H9 (cell line): ENCODE measurements at regions not wholly inside any gene's neighbourhood (a gene's known extent, or its start where the extent isn't known, plus 50 kb on each side); places are given as distances from the start of the nearest gene placed in this dataset.

Experiments
- DNase-seq: peaks from one replicate; pipeline ENCODE4 v3.0.0-alpha.2; 2017
- H2AFZ ChIP-seq: one replicate; pipeline ENCODE4 v1.6.1; 2013; ENCODE audit warnings: mild to moderate bottlenecking, low read length, control low read depth, moderate library complexity
- H2AK5ac ChIP-seq: 2 replicates; pipeline ENCODE4 v1.6.1; 2013; ENCODE audit warnings: low read length, control low read depth, mixed read lengths; ENCODE audit not compliant: insufficient read length
- H2BK120ac ChIP-seq: one replicate; pipeline ENCODE4 v1.6.1; 2013; ENCODE audit warnings: low read depth, mild to moderate bottlenecking, low read length, control low read depth, inconsistent platforms; ENCODE audit not compliant: poor library complexity, severe bottlenecking
- H2BK12ac ChIP-seq: 2 replicates; pipeline ENCODE4 v1.6.1; 2013; ENCODE audit warnings: low read length, control low read depth, mixed read lengths, low read depth; ENCODE audit not compliant: insufficient read length
- H2BK15ac ChIP-seq: 2 replicates; pipeline ENCODE4 v1.6.1; 2013; ENCODE audit warnings: low read depth, low read length, control low read depth
- H2BK20ac ChIP-seq: one replicate; pipeline ENCODE4 v1.6.1; 2013; ENCODE audit warnings: low read depth, mild to moderate bottlenecking, low read length, control low read depth, inconsistent platforms; ENCODE audit not compliant: poor library complexity, severe bottlenecking
- H2BK5ac ChIP-seq: 2 replicates; pipeline ENCODE4 v1.6.1; 2013; ENCODE audit warnings: low read length, control low read depth, mixed read lengths; ENCODE audit not compliant: insufficient read length
- H3K14ac ChIP-seq: 2 replicates; pipeline ENCODE4 v1.6.1; 2013; ENCODE audit warnings: low read length, control low read depth; ENCODE audit not compliant: insufficient read depth
- H3K18ac ChIP-seq: 2 replicates; pipeline ENCODE4 v1.6.1; 2013; ENCODE audit warnings: low read depth, mild to moderate bottlenecking, mixed read lengths, low read length, control low read depth; ENCODE audit not compliant: insufficient read length
- H3K23ac ChIP-seq: 2 replicates; pipeline ENCODE4 v1.6.1; 2013; ENCODE audit warnings: low read length, control low read depth, mixed read lengths, low read depth; ENCODE audit not compliant: insufficient read length
- H3K23me2 ChIP-seq: 2 replicates; pipeline ENCODE4 v1.6.1; 2013; ENCODE audit warnings: low read depth, mild to moderate bottlenecking, mixed read lengths, low read length, control low read depth; ENCODE audit not compliant: insufficient read length, poor library complexity, severe bottlenecking
- H3K27ac ChIP-seq: 2 replicates; pipeline ENCODE4 v1.5.1; 2013; ENCODE audit warnings: low read length, control low read depth, mixed read lengths, low read depth; ENCODE audit not compliant: insufficient read length
- H3K27me3 ChIP-seq: 2 replicates; pipeline ENCODE4 v1.6.1; 2013; ENCODE audit warnings: low read length, control low read depth, inconsistent platforms; ENCODE audit not compliant: insufficient read depth
- H3K4ac ChIP-seq: 2 replicates; pipeline ENCODE4 v1.6.1; 2013; ENCODE audit warnings: low read depth, mild to moderate bottlenecking, control low read depth, inconsistent platforms, low read length, moderate library complexity
- H3K4me1 ChIP-seq: 2 replicates; pipeline ENCODE4 v1.6.1; 2013; ENCODE audit warnings: low read length, control low read depth, inconsistent platforms; ENCODE audit not compliant: insufficient read depth
- H3K4me2 ChIP-seq: 2 replicates; pipeline ENCODE4 v1.6.1; 2013; ENCODE audit warnings: low read length, control low read depth, mixed read lengths; ENCODE audit not compliant: insufficient read length, insufficient read depth
- H3K56ac ChIP-seq: 2 replicates; pipeline ENCODE4 v1.6.1; 2013; ENCODE audit warnings: low read depth, mild to moderate bottlenecking, mixed read lengths, low read length, control low read depth; ENCODE audit not compliant: insufficient read length
- H3K79me1 ChIP-seq: 2 replicates; pipeline ENCODE4 v1.6.1; 2013; ENCODE audit warnings: low read depth, mild to moderate bottlenecking, moderate library complexity, low read length, control low read depth, inconsistent platforms; ENCODE audit not compliant: insufficient read depth, poor library complexity, severe bottlenecking
- H3K79me2 ChIP-seq: 2 replicates; pipeline ENCODE4 v1.6.1; 2013; ENCODE audit warnings: low read length, control low read depth, inconsistent platforms; ENCODE audit not compliant: insufficient read depth
- H3K9ac ChIP-seq: 2 replicates; pipeline ENCODE4 v1.6.1; 2013; ENCODE audit warnings: low read length, control low read depth, mixed read lengths; ENCODE audit not compliant: insufficient read length; ENCODE audit errors: extremely low read depth
- H3K9me3 ChIP-seq: one replicate; pipeline ENCODE4 v1.6.1; 2013; ENCODE audit warnings: low read depth, low read length, inconsistent platforms; ENCODE audit not compliant: control insufficient read depth
- H3T11ph ChIP-seq: one replicate; pipeline ENCODE4 v1.6.1; 2013; ENCODE audit warnings: mild to moderate bottlenecking, low read length, control low read depth, inconsistent platforms
- H4K20me1 ChIP-seq: one replicate; pipeline ENCODE4 v1.6.1; 2013; ENCODE audit not compliant: control insufficient read depth, insufficient read length, insufficient read depth
- H4K5ac ChIP-seq: 2 replicates; pipeline ENCODE4 v1.6.1; 2013; ENCODE audit warnings: low read depth, mild to moderate bottlenecking, mixed read lengths, low read length, control low read depth; ENCODE audit not compliant: insufficient read length
- H4K8ac ChIP-seq: replicated peaks from 2 replicates; pipeline ENCODE4 v1.6.1; 2013; ENCODE audit warnings: low read length, control low read depth, mixed read lengths, low read depth; ENCODE audit not compliant: insufficient read length
- H4K91ac ChIP-seq: 2 replicates; pipeline ENCODE4 v1.6.1; 2013; ENCODE audit warnings: low read depth, mild to moderate bottlenecking, moderate library complexity, mixed read lengths, low read length, control low read depth; ENCODE audit not compliant: insufficient read length
- H3K27ac Mint-ChIP-seq, 3 experiments: 2 replicates in 2 of 3; 3 replicates in 1 of 3; pipeline ENCODE4 v1.8.0; 2020 to 2021; ENCODE audit warnings: mixed read lengths in 3 of 3, mild to moderate bottlenecking in 1 of 3, moderate library complexity in 1 of 3
- H3K27me3 Mint-ChIP-seq: 2 replicates; pipeline ENCODE4 v1.8.0; 2021; ENCODE audit warnings: low read depth, mild to moderate bottlenecking, moderate library complexity, mixed read lengths
- H3K36me3 Mint-ChIP-seq, 3 experiments: 2 replicates in 2 of 3; 3 replicates in 1 of 3; pipeline ENCODE4 v1.8.0; 2020 to 2021; ENCODE audit warnings: low read depth in 3 of 3, mixed read lengths in 3 of 3; ENCODE audit not compliant: insufficient read depth in 1 of 3
- H3K4me1 Mint-ChIP-seq, 2 experiments: 2 replicates each; pipeline ENCODE4 v1.8.0; 2020; ENCODE audit warnings: mixed read lengths in 2 of 2
- H3K4me3 Mint-ChIP-seq, 2 experiments: 2 replicates in 1 of 2; 3 replicates in 1 of 2; pipeline ENCODE4 v1.8.0; 2020 to 2021; ENCODE audit warnings: mild to moderate bottlenecking in 2 of 2, mixed read lengths in 2 of 2, moderate library complexity in 1 of 2
- H3K9me3 Mint-ChIP-seq, 2 experiments: 2 replicates in 1 of 2; 3 replicates in 1 of 2; pipeline ENCODE4 v1.8.0; 2020; ENCODE audit warnings: mild to moderate bottlenecking in 2 of 2, mixed read lengths in 2 of 2, moderate library complexity in 1 of 2
- WGBS: extraction: QIAGEN DNeasy Blood & Tissue Kit; methylation state at CpG from one replicate; pipeline ENCODE4 v1.1.7; 2013; ENCODE audit warnings: missing lambda C conversion rate, low lambda C conversion rate, mixed read lengths; ENCODE audit not compliant: insufficient read length; ENCODE audit errors: extremely low coverage; 5-methylcytosine and 5-hydroxymethylcytosine counted together
- TF ChIP-seq, protein P1 (sequence below): fragments of 200-600 bp; sonication (generic); conservative IDR thresholded peaks from 3 replicates; pipeline ENCODE4 v1.8.0; 2021; ENCODE audit warnings: antibody characterized with exemption, mild to moderate bottlenecking

DNA sequence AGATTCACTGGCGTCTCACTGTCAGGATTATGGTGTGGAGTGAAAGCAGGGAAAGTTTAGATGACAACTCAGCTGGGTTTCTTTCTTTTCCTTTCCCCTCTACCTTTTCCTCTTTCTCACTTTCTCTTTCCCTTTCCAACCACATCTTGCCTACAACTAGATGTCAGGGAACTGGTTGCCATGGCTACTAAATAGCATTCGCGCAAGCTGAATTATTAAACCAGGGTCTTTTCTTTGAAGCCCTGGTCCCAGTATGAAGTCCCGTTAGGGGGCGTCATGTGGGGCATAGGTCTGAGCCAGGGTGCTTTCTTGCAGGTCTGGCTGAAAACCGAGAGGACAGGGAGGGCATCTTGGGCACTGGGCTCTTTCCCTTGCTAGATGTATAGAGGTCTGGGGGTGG lies 168.4 kb upstream of the CACNA1E start:
- Histone ChIP-seq H3K4ac (no peak overlapping the region), H4K5ac (no peak overlapping the region), H2BK15ac (no peak overlapping the region), H3K14ac (no peak overlapping the region), H2BK12ac (no peak overlapping the region), H3K4me1 (no peaks in the 10 kb centered on the region; the same call in 1 of the 2 replicates), H4K20me1 (no peaks in the 10 kb centered on the region), H3K4me2 (no peak overlapping the region), H3K9ac (no peak overlapping the region), H3K27me3 (peaks cover 39% of the 10 kb centered on the region), H2BK5ac (no peak overlapping the region), H3K23ac (no peak overlapping the region), H2AK5ac (no peak overlapping the region), H4K8ac (no peak overlapping the region), H3K23me2 (peaks cover 11% of the 10 kb centered on the region), H2BK120ac (no peak overlapping the region), H4K91ac (no peak overlapping the region), H3K79me2 (no peaks in the 10 kb centered on the region), H3K56ac (no peak overlapping the region), H2AFZ (no peak overlapping the region), H3K79me1 (no peaks in the 10 kb centered on the region), H3K9me3 (no peaks in the 10 kb centered on the region), H3T11ph (no peak overlapping the region), H3K18ac (no peak overlapping the region), H3K27ac (no peak overlapping the region), H2BK20ac (no peak overlapping the region)
- TF ChIP-seq, protein P1, sequence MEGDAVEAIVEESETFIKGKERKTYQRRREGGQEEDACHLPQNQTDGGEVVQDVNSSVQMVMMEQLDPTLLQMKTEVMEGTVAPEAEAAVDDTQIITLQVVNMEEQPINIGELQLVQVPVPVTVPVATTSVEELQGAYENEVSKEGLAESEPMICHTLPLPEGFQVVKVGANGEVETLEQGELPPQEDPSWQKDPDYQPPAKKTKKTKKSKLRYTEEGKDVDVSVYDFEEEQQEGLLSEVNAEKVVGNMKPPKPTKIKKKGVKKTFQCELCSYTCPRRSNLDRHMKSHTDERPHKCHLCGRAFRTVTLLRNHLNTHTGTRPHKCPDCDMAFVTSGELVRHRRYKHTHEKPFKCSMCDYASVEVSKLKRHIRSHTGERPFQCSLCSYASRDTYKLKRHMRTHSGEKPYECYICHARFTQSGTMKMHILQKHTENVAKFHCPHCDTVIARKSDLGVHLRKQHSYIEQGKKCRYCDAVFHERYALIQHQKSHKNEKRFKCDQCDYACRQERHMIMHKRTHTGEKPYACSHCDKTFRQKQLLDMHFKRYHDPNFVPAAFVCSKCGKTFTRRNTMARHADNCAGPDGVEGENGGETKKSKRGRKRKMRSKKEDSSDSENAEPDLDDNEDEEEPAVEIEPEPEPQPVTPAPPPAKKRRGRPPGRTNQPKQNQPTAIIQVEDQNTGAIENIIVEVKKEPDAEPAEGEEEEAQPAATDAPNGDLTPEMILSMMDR, result no peak
- Mint-ChIP-seq H3K36me3 (no peaks in the 10 kb centered on the region; a peak in 2 of 7 replicates), H3K4me1 (peaks cover 25 to 37% of the 10 kb centered on the region in 2 experiments), H3K27ac (no peak overlapping the region), H3K27me3 (peaks cover 81% of the 10 kb centered on the region), H3K4me3 (no peak overlapping the region), H3K9me3 (no peaks in the 10 kb centered on the region; a peak in 1 of 5 replicates)
- DNase-seq, result peak; percentile 33
- no CpG with 5 or more reads among the region's 6 CpGs for WGBS
